NCI-H446 treated with DMSO at 0.1 percent for 48 hours (cell line): ENCODE measurements at regions not wholly inside any gene's neighbourhood (a gene's known extent, or its start where the extent isn't known, plus 50 kb on each side); places are given as distances from the start of the nearest gene placed in this dataset.

Experiments used
- DNase-seq: peaks from one replicate; lab custom pipeline; 2025; lab: John Stamatoyannopoulos, UW

DNA sequence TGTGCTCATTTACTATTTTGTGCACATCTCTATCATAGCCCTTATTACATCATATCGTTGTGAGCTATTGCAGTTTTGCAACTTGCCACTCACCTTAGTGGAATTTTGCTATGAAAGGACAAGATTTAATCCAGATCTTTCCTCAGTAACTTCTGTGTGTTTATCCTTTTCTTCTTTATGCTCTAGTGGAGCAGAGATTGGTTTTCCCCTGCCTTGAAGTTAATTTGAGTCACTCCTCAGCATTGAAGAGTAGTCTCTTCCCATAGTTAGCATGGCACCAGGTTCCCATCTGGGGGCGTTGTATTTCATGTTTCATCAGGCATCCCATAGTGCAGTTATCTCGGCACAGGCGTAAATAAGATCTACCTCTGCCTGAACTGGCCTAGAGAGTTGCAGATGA, 510.4 kb downstream of the PSAT1 start:
- DNase-seq, result no peak

- DNase-seq, result no peak
These were observed 511.1 kb downstream of the PSAT1 start for GRCh38 chr9:78808048-78808447.

DNA sequence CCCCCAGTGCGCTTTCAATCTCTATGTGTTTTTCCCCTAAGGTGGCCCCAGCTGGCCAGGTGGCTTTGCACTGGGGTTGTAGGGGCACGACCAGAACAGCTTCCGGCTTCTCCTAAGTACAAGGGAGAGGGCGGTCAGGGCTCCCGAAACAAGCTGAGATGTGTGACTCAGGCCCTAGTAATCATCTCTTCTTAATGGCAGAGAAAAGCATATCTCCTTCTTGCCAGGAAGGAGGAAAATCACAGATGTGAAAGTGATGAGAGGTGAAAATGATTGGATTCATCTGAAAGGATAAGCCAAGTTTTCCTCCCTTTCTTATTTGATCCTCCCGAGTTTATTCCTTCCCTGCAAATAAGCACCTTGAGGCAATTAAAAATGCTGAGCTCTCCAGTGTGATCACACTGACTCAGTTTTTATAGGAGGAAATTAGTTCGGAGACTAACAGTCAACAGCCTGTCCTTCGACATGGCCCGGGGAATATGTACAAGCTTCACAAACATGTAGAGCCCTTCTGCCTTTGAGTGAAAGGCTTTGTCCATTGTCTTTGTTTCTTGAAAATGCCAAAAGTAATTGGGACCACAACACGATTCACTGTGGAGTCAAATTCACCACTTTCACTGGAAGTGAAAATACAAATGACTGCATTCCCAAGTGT, 514.8 kb downstream of the PSAT1 start:
- no peak for DNase-seq

GRCh38 chr9:78812665-78813064, 515.7 kb downstream of the PSAT1 start:
- DNase-seq, result no peak

DNA sequence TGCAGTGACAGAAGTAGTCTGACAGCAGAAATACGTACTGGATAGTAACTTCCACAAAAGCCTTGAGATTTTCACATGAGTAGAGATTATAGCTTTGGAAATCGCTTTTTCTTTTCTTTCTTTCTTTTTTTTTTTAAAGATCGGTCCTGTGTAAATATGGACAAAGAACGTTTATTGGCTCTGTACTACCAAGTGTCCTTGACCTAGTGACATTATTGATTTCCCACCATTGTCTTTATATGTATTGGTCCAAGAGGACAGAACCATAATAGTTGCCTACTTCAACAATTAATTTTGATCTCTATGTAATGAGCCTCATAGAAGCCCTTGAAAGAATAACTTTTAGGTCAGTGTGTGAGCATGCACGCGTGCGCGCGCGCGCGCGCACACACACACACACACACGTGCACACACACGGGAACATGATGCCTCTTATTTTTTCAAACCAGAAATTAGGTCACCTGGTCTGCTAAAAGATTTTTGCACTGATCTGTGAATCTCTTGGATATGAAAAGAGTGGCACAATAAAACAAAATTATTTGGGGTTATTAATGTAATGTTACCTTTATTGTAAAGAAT, 516.8 kb downstream of the PSAT1 start:
- no peak for DNase-seq

DNA sequence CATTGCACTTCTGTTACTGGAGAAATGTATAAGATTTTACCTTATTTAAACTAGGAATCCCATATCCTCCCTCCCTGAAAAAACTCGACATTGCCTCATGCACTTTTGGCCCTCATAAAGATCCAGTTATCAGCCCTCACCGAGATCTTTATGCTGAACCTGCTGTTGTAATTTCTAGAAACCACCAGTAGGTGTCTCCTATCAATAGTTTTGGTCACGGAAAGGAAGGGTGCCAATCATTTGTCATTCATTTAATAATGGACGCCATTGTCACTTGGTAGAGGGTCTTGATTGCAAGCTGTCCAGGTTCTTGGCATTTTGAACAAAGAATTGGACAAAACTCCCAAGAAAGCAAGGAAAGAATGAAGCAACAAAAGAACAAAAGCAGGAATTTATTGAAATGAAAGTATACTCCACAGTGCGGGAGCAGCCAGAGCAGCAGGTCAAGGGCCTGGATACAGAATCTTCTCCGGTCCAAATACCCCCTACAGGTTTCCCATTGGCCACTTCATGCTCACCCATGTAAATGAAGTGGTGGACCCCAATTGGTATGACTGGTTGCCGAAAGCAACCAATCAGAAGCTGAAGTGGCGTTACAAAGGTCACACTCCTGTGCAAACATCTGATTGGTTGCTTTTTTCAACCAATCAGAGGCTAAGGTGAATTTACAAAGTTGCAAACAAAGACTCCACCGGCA, 524.3 kb downstream of the PSAT1 start:
- no peak for DNase-seq

DNA sequence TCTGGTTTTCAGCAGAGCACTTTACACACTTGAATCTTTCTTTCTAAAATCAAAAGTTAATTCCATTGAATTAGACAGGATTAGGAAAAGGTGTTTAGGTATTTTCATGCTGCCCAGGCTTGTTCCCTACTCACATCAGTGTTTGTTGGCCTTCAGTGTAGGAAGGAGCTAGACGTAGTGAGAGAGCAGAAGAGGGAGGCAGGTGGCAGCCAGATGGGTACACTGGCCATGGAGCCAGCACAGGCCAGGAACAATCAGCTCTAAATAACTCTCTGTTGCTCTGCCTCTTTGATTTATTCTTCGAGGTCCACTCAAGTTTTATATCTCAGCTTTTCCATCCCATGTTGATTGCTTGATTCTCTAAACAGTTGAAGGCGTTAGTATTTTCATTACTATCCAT, 529.6 kb downstream of the PSAT1 start:
- no peak for DNase-seq

DNA sequence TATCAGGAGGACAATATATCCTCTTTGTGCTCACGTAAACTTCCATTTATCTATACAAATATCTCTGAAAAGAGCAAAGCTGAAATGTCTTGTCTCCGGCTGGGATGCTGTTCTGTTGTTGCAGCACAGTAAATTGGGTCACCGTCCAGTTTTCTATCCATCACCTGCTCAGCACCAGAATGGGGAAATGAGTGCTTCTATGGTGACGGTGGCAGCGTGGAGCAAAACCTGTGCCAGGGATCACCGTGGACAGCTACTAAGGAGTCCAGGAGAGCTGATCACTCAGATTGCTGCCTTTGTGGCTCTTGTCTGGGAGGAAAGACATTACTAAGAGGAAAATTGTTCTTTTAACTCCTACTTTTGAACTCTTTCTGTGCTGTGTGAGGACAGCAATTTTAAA, 531.6 kb downstream of the PSAT1 start:
- no peak for DNase-seq

DNA sequence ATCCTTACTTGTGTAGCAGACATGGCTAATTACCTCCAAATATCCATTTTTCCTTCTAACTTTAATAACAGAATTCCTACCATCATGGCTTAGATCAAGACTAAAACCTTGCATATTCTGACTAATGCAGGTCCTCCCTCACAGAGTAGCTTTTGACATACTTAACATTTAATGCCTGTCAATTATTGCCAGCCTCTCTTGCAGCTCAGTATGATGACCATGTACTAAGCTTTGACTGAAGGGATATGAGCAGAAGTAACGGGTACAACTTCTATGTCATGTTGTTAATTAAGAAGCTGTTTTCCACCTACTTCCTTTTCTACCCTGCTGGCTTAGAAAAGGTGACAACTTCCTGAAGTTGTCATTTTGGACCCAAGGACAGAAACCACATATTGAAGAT, 533.4 kb downstream of the PSAT1 start:
- DNase-seq, result no peak

GRCh38 chr9:78831726-78832125, 534.8 kb downstream of the PSAT1 start:
- DNase-seq, result no peak

GRCh38 chr9:78835928-78836450, 539.1 kb downstream of the PSAT1 start:
- DNase-seq, result no peak

DNA sequence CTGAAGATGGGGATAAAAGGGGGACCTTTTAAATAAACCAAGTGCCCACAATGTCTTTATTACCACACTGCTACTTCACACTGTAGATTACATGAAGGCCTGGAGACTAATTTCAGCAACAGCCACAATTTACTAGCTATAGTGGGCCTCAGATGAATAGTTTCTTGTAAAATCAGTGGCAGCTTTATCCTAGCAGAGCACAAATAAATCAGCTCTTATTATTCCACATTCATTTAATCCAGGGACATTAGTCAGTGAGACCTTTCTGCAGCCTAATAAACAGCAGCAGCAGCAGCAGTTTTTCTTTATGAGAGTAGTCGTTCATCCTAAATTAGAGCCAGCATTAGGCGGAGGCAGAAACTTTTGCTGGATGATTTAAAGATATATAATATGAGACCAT, 542.3 kb downstream of the PSAT1 start:
- no peak for DNase-seq

DNA sequence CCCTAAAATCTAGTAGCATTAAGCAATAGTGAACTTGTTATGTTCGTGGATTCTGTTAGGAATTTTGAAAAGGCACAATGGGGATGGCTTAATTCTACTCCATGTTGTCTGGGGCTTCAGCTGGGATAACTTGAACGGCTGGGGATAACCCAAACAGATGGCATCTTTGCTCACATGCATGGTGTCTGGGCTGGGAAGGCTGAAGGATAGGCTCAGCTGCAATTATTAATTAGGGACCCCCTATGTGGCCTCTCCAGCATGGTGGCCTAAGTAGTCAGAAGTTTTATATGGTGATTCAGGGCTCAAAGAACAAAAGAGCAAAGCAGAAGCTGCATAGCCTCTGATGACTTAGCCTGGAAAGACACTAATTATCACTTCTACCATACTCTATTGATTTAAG, 551.1 kb downstream of the PSAT1 start:
- DNase-seq, result no peak

GRCh38 chr9:78856144-78856543, 559.2 kb downstream of the PSAT1 start:
- DNase-seq, result no peak

DNA sequence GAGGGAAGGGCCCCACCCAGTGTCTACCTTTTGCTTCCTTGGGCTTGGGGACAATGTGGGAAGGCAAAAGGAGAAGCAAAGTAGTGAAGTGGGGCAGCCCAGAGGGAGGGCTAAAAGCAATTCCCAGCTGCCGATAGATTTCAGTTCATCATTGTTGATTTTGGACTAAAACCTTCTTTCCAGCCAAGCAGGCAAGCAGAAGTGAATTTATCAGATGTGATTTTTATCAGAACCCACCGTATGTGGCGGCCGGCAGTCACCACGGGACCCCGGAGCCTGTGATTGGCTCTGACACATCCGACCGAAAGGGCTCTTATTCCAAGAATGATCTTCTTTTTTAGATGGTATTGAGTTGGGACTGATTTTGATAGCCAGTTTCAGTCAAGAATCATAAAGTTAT, 559.9 kb downstream of the PSAT1 start:
- DNase-seq, result no peak

GRCh38 chr9:78857373-78858225, 560.7 kb downstream of the PSAT1 start:
- DNase-seq, result no peak

DNA sequence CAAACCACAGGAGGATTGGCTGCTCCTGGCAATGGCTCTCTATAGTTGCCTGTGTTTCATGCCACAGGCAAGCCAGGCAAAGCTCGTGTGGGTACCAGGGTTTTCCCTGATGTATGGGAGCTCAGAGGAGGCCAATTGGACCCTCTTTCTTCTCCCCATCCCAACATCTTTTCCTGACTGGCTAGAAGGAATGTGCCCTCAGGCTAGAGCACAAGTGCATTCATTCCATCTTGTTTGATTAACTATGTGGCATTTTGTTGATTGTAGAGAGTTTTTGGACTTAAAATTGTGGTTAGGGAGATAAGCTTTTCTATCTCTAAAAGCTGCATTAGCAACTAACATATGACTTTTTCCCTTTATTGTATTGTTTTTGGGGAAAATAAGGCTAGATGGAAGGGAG, 561.3 kb downstream of the PSAT1 start:
- DNase-seq, result no peak

DNA sequence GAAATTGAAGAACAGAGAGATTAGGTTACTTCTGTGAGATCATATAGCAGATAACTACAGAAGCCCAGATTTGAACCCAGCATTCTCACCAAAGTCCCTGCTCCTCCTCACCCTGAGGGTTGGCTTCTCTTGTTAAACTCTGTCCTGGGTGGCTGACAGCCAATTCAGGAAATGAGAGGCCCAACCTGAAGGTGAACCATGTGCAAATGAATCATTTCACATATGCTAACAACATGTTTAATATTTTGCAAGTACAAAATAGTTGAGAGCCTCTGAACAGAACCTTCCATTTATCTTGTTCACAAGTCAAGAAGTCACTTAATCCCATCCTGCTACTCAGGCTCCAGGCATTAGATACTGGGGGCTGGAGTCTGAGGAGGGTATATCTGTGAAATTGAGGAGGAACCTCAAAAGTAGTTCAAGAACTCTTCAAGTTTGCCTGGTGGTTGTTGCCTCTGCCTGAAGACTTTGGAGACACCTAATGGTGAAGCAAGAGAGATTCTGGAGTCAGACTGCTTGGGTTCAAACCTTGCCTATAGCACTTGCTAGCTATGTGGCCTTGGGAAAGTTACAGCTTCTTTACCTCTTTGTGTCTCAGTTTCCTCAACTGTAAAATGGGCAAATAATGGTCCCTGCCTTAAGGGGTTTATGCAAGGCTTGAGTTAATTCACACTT, 564.0 kb downstream of the PSAT1 start:
- DNase-seq, result no peak

DNA sequence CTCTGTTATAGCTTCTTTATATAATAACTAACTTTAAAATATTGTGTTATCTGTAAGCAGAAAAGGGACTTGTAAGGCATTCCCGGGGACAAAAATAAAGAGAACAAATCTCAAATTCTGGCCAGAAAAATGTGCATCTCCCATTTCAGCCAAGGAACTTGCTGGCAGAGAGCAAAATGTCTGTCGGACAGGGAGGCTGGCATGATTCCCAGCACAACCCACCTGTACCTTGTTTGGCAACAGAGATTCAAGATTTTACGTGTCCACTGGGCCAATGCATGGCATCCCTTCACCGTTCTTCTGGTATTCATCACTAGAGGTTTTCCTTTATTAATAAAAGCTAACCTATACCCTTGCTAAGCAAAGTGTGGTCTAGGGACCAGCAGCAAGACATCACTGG, 566.6 kb downstream of the PSAT1 start:
- no peak for DNase-seq

GRCh38 chr9:78865737-78866136, 568.8 kb downstream of the PSAT1 start:
- no peak for DNase-seq

DNA sequence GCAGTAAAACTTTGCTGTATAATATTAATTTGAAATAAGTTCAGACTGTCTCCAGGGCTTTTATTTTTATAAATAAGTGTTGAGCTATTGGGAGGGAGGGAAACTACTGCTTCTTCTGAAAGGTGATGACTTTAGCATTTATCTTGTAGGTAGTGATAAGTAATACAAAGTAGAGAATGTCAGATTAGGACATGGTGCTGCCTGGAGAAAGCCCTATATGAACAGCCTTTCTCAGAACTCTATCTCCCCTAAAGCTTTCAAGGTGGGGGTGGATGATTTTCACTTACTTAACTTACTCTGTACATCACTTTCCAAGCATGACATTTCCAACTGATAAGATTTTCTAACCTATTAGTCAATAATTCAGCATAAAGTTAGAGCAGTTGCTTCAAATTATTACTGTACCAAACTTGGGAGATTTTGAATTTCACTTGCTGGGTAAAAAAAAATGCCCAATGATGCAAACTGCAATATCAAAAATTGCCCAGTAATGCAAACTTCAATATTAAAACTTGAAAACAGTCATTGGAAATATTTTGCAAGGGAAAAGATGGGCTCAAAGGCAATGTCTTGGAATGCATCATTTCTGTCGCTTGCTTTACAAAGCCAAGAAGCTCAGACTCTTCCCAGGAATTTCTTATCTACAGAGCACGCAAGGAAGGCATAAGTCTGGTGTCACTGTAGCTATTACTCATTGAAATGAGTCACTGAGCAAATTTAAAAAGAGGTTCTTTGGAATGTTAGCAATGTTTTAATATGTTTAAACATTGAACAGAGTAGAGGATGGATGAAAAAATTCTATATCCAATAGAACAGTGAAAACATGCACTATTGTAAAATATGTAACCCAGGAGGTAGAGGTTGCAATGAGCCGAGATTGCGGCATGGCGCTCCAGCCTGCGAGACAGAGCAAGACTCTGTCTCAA, 569.5 kb downstream of the PSAT1 start:
- no peak for DNase-seq
